Rectal smooth muscle tissue (tissue), 1 donor: ENCODE measurements at regions not wholly inside any gene's neighbourhood (a gene's known extent, or its start where the extent isn't known, plus 50 kb on each side); places are given as distances from the start of the nearest gene placed in this dataset.
"Not testable (repeated sequence)": the region's sequence is repeated elsewhere in the genome, so short reads cannot be mapped to it uniquely, and the experiment has no call there.

Source experiments
- H3K27ac ChIP-seq: one replicate; pipeline ENCODE4 v1.7.0; 2013; ENCODE audit warnings: low read depth, low read length, inconsistent platforms
- H3K27me3 ChIP-seq: one replicate; pipeline ENCODE4 v1.7.0; 2013; ENCODE audit warnings: low read length; ENCODE audit not compliant: control insufficient read depth, insufficient read depth
- H3K36me3 ChIP-seq: one replicate; pipeline ENCODE4 v1.7.0; 2013; ENCODE audit warnings: low read length; ENCODE audit not compliant: control insufficient read depth, insufficient read depth
- H3K4me1 ChIP-seq: one replicate; pipeline ENCODE4 v1.7.0; 2013; ENCODE audit warnings: low read length; ENCODE audit not compliant: control insufficient read depth, insufficient read depth
- H3K4me3 ChIP-seq: one replicate; pipeline ENCODE4 v1.7.0; 2013; ENCODE audit warnings: low read length
- H3K9ac ChIP-seq: one replicate; pipeline ENCODE4 v1.7.0; 2013; ENCODE audit warnings: low read length

DNA sequence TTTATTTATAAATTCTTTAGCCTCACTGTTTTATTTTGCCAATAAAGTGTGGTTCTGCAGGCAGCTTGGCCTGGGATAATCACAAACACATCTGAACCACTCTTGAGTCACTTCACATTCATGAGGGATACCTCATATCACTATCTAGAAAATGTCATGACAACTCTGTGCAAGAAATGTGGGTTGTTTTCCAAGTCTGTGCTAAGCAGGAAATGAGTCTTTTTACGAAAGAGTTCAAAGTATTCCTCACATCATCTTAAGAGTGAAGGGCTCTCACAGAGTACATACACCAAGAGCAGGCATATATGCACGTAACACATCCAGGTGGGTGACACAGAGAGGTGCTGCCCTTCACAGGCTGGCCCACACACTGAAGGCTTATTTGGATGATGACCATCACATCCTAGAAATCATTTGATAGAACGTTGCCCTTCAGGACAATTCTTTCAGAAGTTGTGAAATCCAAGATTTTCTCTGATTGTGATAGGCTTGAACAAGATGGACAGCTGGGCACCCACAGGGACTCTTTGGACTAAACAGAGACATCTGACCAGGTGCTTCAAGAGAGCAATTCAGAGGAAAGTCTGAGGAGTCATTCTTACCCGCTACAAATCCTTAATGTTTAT, 811.1 kb upstream of the LRATD1 start:
- H3K4me1 ChIP-seq, result no peaks in the 10 kb centered on the region
- no peaks in the 10 kb centered on the region for H3K36me3 ChIP-seq
- no peak overlapping the region for H3K4me3 ChIP-seq
- H3K9ac ChIP-seq, result no peak overlapping the region
- H3K27me3 ChIP-seq, result no peaks in the 10 kb centered on the region
- no peak overlapping the region for H3K27ac ChIP-seq

DNA sequence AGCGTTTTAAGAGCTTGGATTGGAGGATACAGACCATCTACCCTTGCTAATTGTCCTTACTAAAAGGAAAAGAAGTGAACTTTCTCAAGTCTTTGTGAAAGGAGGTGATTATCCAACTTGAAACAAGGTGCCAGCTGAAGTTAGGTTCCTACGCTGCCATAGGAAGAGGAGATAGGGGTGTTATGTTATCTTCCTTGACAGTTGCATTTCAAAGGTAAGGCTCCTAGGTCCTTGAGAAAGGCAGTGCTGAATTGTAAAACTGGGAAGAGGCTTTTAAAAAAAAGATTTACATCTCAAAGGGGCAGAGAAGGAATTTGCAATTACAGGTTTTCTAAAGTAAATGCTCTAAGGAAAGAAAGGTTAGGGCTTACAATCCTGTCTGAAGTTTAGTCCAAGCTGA, 810.2 kb upstream of the LRATD1 start:
- H3K9ac ChIP-seq, result no peak overlapping the region
- no peaks in the 10 kb centered on the region for H3K36me3 ChIP-seq
- no peak overlapping the region for H3K27ac ChIP-seq
- H3K4me3 ChIP-seq, result no peak overlapping the region
- H3K27me3 ChIP-seq, result no peaks in the 10 kb centered on the region
- no peaks in the 10 kb centered on the region for H3K4me1 ChIP-seq

DNA sequence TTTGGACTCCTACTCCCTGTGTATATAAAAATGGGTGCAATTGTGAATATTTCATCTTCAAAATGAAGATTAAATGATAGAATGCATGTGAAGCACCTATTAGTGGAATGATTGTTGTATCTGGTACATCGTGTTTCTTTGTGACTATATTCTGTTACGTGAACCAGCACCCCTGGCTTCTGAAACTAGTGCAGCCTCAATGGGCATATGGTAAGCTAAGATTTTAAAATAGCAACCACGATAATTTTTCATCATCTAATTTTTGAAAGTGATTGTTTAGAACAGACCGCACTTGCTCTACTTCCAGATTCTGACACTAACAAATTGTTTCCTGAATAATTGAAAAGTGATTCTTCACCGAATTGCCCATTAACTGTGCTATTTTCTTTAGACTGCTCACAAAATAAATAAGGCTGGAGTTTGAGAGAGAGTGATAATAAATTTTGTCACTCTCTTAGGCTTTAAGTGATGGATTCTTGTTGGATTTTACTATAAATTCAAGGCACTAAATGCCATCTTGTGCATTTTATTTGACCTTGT, 806.1 kb upstream of the LRATD1 start:
- H3K36me3 ChIP-seq, result no peaks in the 10 kb centered on the region
- H3K27me3 ChIP-seq, result no peaks in the 10 kb centered on the region
- no peak overlapping the region for H3K9ac ChIP-seq
- H3K27ac ChIP-seq, result no peak overlapping the region
- H3K4me3 ChIP-seq, result no peak overlapping the region
- H3K4me1 ChIP-seq, result no peaks in the 10 kb centered on the region

DNA sequence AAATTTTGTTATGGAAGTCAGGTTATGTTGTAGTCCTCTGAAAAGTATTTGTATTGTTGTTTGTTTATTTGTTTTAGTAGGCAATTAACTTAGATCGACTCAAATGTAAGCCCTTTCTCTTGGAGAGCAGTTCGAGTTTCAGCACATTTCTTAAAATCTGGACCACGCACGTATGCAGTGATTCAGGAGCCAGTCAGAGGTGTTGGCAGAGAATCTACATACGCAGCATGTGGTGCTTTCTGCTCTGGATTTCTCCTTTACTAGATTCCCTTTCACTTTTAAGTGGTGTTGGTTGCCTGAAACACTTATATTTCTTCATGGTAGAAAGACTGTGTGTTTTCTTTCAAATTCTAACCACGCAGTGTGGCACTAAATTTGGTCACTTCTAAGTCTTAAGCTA, 773.9 kb upstream of the LRATD1 start:
- Histone ChIP-seq H3K4me1 (no peaks in the 10 kb centered on the region), H3K4me3 (no peak overlapping the region), H3K9ac (no peak overlapping the region), H3K36me3 (no peaks in the 10 kb centered on the region), H3K27me3 (no peaks in the 10 kb centered on the region), H3K27ac (no peak overlapping the region)

DNA sequence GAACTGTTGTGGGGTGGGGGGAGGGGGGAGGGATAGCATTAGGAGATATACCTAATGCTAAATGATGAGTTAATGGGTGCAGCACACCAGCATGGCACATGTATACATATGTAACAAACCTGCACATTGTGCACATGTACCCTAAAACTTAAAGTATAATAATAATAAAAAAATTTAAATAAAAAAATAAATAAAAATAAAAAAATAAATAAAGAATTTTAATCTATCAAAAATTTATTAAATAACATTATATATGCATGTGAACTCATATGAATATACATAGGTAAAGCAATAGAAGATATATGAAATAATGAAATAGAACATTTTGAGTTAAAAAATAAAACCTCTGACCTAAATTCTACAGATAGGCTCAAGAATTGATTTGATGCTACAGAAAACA, 764.2 kb upstream of the LRATD1 start:
- not testable (repeated sequence) for H3K9ac ChIP-seq, H3K27ac ChIP-seq, H3K4me3 ChIP-seq, H3K4me1 ChIP-seq, H3K36me3 ChIP-seq, H3K27me3 ChIP-seq

DNA sequence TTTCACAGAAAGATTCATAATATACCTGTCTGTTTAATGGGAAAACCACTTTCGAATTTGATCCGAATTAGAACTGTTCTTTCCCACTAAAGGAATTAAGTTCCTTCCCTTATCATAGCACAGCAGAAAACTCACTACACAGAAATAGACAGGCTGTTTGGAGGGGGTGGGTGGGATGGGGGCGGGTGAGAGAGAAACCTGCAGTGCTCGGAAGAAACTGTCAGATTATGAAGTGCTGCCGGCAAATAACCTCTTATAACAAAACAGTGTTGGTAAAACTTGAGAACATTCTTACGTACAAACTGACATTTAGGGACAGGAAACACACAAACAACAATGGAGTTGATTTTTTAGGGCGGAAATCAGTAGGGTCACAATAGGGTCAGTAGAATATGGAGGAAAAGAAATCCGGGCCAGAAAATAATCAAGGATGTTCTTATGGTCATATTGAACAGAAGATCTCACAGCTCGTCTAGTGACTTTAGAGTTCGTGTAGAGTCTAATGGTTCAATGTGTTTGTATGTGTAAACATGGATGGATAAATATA, 756.0 kb upstream of the LRATD1 start:
- Histone ChIP-seq H3K27ac (no peak overlapping the region), H3K36me3 (no peaks in the 10 kb centered on the region), H3K27me3 (no peaks in the 10 kb centered on the region), H3K9ac (no peak overlapping the region), H3K4me3 (no peak overlapping the region), H3K4me1 (no peaks in the 10 kb centered on the region)

DNA sequence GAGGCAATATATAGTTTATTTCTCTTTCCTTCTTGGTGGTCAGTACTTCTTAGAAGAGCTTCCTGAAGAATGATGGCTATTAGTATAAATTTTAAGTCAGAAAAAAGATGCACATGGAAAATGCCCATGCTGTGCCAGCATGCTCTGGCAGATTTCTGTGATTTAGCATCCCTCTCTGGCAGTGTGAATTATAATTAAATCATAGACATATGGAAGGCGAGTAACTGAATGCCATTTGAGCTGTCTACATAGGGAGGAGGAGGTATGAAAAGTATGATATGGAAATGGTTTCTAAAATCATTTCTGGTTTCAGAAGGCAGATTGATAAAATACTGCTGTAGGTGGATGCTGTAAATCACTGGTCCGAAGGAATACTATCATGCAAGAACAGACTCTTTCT, 754.9 kb upstream of the LRATD1 start:
- no peaks in the 10 kb centered on the region for H3K4me1 ChIP-seq
- H3K27ac ChIP-seq, result no peak overlapping the region
- H3K4me3 ChIP-seq, result no peak overlapping the region
- no peak overlapping the region for H3K9ac ChIP-seq
- no peaks in the 10 kb centered on the region for H3K27me3 ChIP-seq
- H3K36me3 ChIP-seq, result no peaks in the 10 kb centered on the region

DNA sequence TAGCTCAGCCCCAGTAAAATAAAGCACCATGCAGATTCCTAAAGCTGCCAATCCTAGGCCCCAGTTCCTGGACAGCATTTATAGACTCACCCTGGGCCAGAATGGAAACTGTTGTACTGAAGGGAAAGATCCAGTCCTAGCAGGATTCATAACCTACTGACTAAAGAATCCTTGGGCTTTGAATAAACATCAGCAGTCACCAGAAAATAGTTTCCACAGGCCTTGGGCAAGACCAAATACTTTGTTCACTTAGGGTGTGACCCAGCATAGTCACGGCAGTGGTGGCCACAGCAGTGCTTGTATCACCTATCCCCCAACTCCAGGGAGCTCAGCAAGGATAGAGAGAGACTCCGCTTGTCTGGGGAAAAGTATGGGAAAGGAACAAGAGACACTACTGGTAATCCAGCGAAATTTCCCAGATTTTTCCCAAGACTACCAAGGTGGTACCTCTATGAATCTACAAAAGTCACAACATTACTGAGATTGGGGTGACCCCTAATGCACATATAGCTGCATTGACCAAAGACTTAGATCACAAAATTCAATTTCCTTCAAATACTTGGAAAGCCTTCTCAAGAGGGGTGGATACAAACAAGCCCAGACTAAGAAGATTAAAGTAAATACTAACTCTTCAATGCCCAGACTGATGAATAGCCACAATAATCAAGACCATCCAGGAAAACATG, 748.1 kb upstream of the LRATD1 start:
- no peak overlapping the region for H3K4me3 ChIP-seq
- no peaks in the 10 kb centered on the region for H3K36me3 ChIP-seq
- H3K27me3 ChIP-seq, result no peaks in the 10 kb centered on the region
- no peak overlapping the region for H3K9ac ChIP-seq
- H3K4me1 ChIP-seq, result no peaks in the 10 kb centered on the region
- no peak overlapping the region for H3K27ac ChIP-seq

DNA sequence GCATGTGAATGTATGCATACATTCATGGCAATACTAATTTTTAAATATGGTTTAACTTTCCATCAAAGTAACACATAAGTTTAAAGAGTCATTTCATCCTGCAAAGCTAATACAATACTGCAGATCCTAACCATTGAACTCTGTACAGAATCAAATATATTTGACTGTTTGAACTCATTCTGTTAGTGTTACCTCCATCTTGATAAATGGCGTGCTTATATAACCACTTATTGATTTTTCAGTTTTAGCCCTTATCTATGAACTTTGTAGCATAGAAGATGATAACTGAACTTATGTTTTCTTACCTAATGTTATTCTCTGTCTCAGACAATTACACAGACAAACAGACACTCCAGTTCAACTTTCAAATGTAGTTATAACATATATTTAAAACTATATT, 731.0 kb upstream of the LRATD1 start:
- Histone ChIP-seq H3K36me3 (no peaks in the 10 kb centered on the region), H3K27me3 (no peaks in the 10 kb centered on the region), H3K27ac (no peak overlapping the region), H3K4me1 (no peaks in the 10 kb centered on the region), H3K9ac (no peak overlapping the region), H3K4me3 (no peak overlapping the region)

DNA sequence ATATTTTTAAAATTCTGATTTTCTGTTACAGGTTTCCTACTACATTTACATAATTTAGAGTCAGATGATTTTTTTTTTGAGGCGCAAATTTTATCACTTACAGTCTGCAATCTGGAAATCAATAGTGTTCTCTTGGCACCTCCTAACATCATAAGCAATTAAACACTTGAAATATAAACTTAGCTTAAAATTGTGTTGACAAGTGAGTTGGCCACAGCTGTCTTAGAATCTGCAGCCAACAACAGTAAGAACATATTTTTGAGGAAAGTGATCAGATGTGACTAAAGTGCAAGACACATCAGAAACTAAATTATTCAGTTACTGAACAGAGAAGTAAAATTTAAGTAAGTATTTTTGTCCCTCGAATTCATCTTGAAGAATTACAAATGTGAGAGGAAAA, 726.7 kb upstream of the LRATD1 start:
- Histone ChIP-seq H3K27ac (no peak overlapping the region), H3K36me3 (no peaks in the 10 kb centered on the region), H3K9ac (no peak overlapping the region), H3K4me1 (no peaks in the 10 kb centered on the region), H3K4me3 (no peak overlapping the region), H3K27me3 (no peaks in the 10 kb centered on the region)

DNA sequence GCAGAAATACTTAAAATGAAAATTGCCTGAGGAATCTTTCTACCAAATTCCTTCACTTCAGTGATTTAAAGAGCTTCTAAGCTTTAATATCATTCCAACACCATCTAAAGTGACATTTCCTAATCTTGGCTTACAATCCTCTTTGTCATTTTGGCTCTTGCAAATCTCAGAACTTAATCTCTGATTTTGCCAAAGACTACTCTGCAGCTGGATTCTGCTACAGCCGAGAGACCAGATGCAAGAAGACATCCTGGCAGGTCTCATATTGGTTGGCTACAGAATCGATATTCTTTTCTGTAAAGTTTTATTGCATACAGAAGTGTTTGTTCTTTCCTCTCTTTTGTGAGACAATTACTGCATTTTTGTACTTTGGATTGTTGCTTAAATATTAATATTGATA, 716.5 kb upstream of the LRATD1 start:
- Histone ChIP-seq H3K27me3 (no peaks in the 10 kb centered on the region), H3K9ac (no peak overlapping the region), H3K4me3 (no peak overlapping the region), H3K36me3 (no peaks in the 10 kb centered on the region), H3K27ac (no peak overlapping the region), H3K4me1 (no peaks in the 10 kb centered on the region)

DNA sequence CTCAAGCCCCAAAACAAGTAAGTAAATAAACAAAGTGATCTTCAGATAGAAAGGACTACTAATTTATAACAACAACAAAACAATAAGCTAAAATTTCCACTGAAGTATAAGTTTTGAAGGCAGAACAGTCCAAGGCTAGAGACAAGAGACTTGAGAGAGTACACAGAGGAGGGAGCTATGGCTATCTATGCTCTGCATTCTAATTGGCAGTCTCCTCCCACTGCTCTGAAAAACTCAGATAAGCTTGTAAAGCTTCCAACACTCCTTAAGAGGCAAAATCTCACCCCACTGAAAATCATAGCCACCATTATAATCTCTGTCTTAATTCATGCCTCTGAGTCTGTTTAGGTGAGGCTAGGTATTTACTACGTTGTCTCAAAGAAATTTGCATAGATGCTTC, 714.6 kb upstream of the LRATD1 start:
- Histone ChIP-seq H3K27ac (no peak overlapping the region), H3K27me3 (no peaks in the 10 kb centered on the region), H3K4me1 (no peaks in the 10 kb centered on the region), H3K36me3 (no peaks in the 10 kb centered on the region), H3K9ac (no peak overlapping the region), H3K4me3 (no peak overlapping the region)

DNA sequence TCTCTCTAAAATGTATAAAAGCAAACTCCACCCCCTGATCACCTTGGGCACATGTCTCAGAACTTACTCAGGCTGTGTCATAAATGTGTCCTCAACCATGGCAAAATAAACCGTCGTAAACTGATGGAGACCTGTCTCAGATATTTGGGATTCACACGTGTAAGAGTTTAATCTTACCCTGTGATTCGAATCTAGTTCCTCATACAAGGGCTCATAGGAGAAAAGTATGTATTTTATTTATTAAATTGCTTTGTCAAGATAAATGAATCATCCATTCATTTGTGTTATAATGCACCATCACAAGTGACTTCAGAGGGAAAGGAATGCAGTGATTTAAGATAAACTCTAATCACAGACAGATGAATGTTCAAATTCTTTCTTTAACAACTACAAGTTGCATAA, 712.5 kb upstream of the LRATD1 start:
- H3K36me3 ChIP-seq, result no peaks in the 10 kb centered on the region
- H3K4me3 ChIP-seq, result no peak overlapping the region
- no peak overlapping the region for H3K27ac ChIP-seq
- no peak overlapping the region for H3K9ac ChIP-seq
- no peaks in the 10 kb centered on the region for H3K4me1 ChIP-seq
- no peaks in the 10 kb centered on the region for H3K27me3 ChIP-seq
